ENCODE measurements at regions not wholly inside any gene's neighbourhood (a gene's known extent, or its start where the extent isn't known, plus 50 kb on each side); places are given as distances from the start of the nearest gene placed in this dataset.
"Not testable (repeated sequence)": the region's sequence is repeated elsewhere in the genome, so short reads cannot be mapped to it uniquely, and the experiment has no call there.

GRCh38 chr22:18731075-18731666 lies 119.5 kb upstream of the RIMBP3 start:
- Mint-ChIP-seq H3K9me3 (peaks cover 2% of the 10 kb centered on the region), H3K4me1 (no peaks in the 10 kb centered on the region), H3K36me3 (no peaks in the 10 kb centered on the region), H3K4me3 (no peak overlapping the region), H3K27ac (no peak overlapping the region)
- DNase-seq (ENCODE audit: low spot score in 2 of 2) (no peak), ATAC-seq (no peak)

DNA sequence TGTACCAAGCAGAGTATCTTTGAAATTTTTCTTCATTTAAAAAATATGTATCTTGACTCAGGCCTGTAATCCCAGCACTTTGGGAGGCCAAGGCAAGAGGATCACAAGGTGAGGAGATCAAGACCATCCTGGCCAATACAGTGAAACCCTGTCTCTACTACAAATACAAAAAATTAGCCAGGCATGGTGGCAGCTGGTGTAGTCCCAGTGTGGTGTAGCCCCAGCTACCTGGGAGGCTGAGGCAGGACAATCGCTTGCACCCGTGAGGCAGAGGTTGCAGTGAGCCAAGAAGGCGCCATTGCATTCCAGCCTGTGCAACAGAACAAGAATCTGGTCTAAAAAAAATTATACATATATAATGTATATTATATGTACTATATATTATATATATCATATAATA lies 118.7 kb upstream of the RIMBP3 start:
- not testable (repeated sequence) for H3K9me3 Mint-ChIP-seq

More for the DNA sequence above, 118.7 kb upstream of the RIMBP3 start:
- not testable (repeated sequence) for H3K4me1 Mint-ChIP-seq, H3K36me3 Mint-ChIP-seq, H3K4me3 Mint-ChIP-seq, H3K27ac Mint-ChIP-seq
- DNase-seq (ENCODE audit: low spot score in 2 of 2) (peak; percentile 62 to 91), ATAC-seq (peak; percentile 86)

Measured in stimulated activated effector memory CD8-positive, alpha-beta T cell treated with anti-CD3 and anti-CD28 coated beads, Interleukin-12 subunit alpha, Interleukin-12 subunit beta, amount 100 ng/mL, for 72 hours (primary cell).